Liver (tissue), 8 donors: ENCODE measurements at regions not wholly inside any gene's neighbourhood (a gene's known extent, or its start where the extent isn't known, plus 50 kb on each side); places are given as distances from the start of the nearest gene placed in this dataset.

Experiments
- DNase-seq: peaks from one replicate; pipeline ENCODE4 v3.0.0-alpha.2; 2017; ENCODE audit warnings: low spot score
- H3K27ac ChIP-seq, 2 donors: one replicate each; pipeline ENCODE4 v1.7.0; 2013; ENCODE audit warnings: inconsistent platforms in 2 of 2, low read length in 2 of 2, control low read depth in 1 of 2, low read depth in 1 of 2, mild to moderate bottlenecking in 1 of 2
- H3K27me3 ChIP-seq, 4 donors: one replicate each; pipeline versions ENCODE4 v1.6.1 to v1.7.0; 2013; ENCODE audit warnings: low read length in 3 of 4, inconsistent platforms in 1 of 4, mild to moderate bottlenecking in 1 of 4, moderate library complexity in 1 of 4; ENCODE audit not compliant: control insufficient read depth in 4 of 4, insufficient read depth in 4 of 4
- H3K36me3 ChIP-seq, 4 donors: one replicate each; pipeline versions ENCODE4 v1.6.1 to v1.7.0; 2013; ENCODE audit warnings: low read length in 3 of 4, mild to moderate bottlenecking in 3 of 4, low read depth in 1 of 4, moderate library complexity in 1 of 4; ENCODE audit not compliant: control insufficient read depth in 4 of 4, insufficient read depth in 3 of 4
- H3K4me1 ChIP-seq, 4 donors: one replicate each; pipeline versions ENCODE4 v1.6.1 to v1.7.0; 2013; ENCODE audit warnings: low read length in 3 of 4, mild to moderate bottlenecking in 3 of 4, moderate library complexity in 1 of 4; ENCODE audit not compliant: control insufficient read depth in 4 of 4, insufficient read depth in 4 of 4
- H3K4me3 ChIP-seq, 3 donors: one replicate each; pipeline versions ENCODE4 v1.6.1 to v1.7.0; 2013; ENCODE audit warnings: low read length in 3 of 3, control low read depth in 1 of 3, low read depth in 1 of 3, mild to moderate bottlenecking in 1 of 3
- H3K9ac ChIP-seq, 2 donors: one replicate each; pipeline ENCODE4 v1.7.0; 2013; ENCODE audit warnings: low read length in 2 of 2, mild to moderate bottlenecking in 2 of 2, moderate library complexity in 2 of 2, control low read depth in 1 of 2, low read depth in 1 of 2
- H3K9me3 ChIP-seq, 4 donors: one replicate each; pipeline versions ENCODE4 v1.6.1 to v1.7.0; 2013; ENCODE audit warnings: low read length in 3 of 4; ENCODE audit not compliant: control insufficient read depth in 4 of 4
- ATF3 ChIP-seq: IDR thresholded peaks from 2 replicates; pipeline ENCODE4 v1.6.1; 2016; ENCODE audit warnings: antibody characterized with exemption
- CTCF ChIP-seq: fragments of 150-350 bp; IDR thresholded peaks from 2 replicates; pipeline ENCODE4 v1.5.1; 2017; ENCODE audit warnings: improper control_type of control experiment, low read depth, low read length; ENCODE audit not compliant: missing input control
- EGR1 ChIP-seq, 2 donors: IDR thresholded peaks; 2 replicates each; pipeline ENCODE4 v1.6.1; 2016 to 2018; ENCODE audit warnings: antibody characterized with exemption in 2 of 2, low read depth in 2 of 2
- FOXA2 ChIP-seq: IDR thresholded peaks from 2 replicates; pipeline ENCODE4 v1.6.1; 2016; ENCODE audit warnings: antibody characterized with exemption
- GABPA ChIP-seq, 2 donors: IDR thresholded peaks in 1 of 2; conservative IDR thresholded peaks in 1 of 2; 2 replicates each; pipeline ENCODE4 v1.6.1; 2016; ENCODE audit warnings: antibody characterized with exemption in 2 of 2, mild to moderate bottlenecking in 1 of 2, moderate library complexity in 1 of 2
- HNF4A ChIP-seq, 2 donors: conservative IDR thresholded peaks; 2 replicates each; pipeline ENCODE4 v1.6.1; 2016; ENCODE audit warnings: antibody characterized with exemption in 2 of 2, mild to moderate bottlenecking in 2 of 2
- HNF4G ChIP-seq: IDR thresholded peaks from 2 replicates; pipeline ENCODE4 v1.6.1; 2016; ENCODE audit warnings: antibody characterized with exemption
- JUND ChIP-seq, 2 donors: IDR thresholded peaks; 2 replicates each; pipeline ENCODE4 v1.6.1; 2016; ENCODE audit warnings: antibody characterized with exemption in 2 of 2
- NR2F2 ChIP-seq: IDR thresholded peaks from 2 replicates; pipeline ENCODE4 v1.6.1; 2016; ENCODE audit warnings: antibody characterized with exemption
- RAD21 ChIP-seq, 2 donors: IDR thresholded peaks; 2 replicates each; pipeline ENCODE4 v1.6.1; 2016; ENCODE audit warnings: antibody characterized with exemption in 2 of 2, mild to moderate bottlenecking in 2 of 2
- REST ChIP-seq: IDR thresholded peaks from 2 replicates; pipeline ENCODE4 v1.6.1; 2016; ENCODE audit warnings: antibody characterized with exemption, mild to moderate bottlenecking
- RXRA ChIP-seq, 2 donors: IDR thresholded peaks; 2 replicates each; pipeline ENCODE4 v1.6.1; 2017 to 2018; ENCODE audit warnings: antibody characterized with exemption in 2 of 2, mild to moderate bottlenecking in 1 of 2
- SP1 ChIP-seq: IDR thresholded peaks from 2 replicates; pipeline ENCODE4 v1.6.1; 2018; ENCODE audit warnings: antibody characterized with exemption, mild to moderate bottlenecking
- TAF1 ChIP-seq: conservative IDR thresholded peaks from 2 replicates; pipeline ENCODE4 v1.6.1; 2016; ENCODE audit warnings: antibody characterized with exemption, mild to moderate bottlenecking
- YY1 ChIP-seq: IDR thresholded peaks from 2 replicates; pipeline ENCODE4 v1.6.1; 2016; ENCODE audit warnings: antibody characterized with exemption, mild to moderate bottlenecking
- ZBTB33 ChIP-seq: IDR thresholded peaks from 2 replicates; pipeline ENCODE4 v1.6.1; 2016; ENCODE audit warnings: antibody characterized with exemption
- WGBS: extraction: QIAGEN DNeasy Blood & Tissue Kit; methylation state at CpG from one replicate; pipeline ENCODE4 v1.1.7; 2013; 5-methylcytosine and 5-hydroxymethylcytosine counted together
- donor health status: healthy.
- donor health status: healthy.
- donor health status: healthy.
- donor health status: healthy.
- donor health status: healthy.

- H3K4me1 ChIP-seq: no peaks in the 10 kb centered on the region
- no peak overlapping the region for H3K4me3 ChIP-seq
- no peaks in the 10 kb centered on the region for H3K27me3 ChIP-seq
- 74% methylated on average over 7 of the region's 7 CpGs for WGBS
- TF ChIP-seq SP1: no peak
- no peak for TF ChIP-seq HNF4G
- TF ChIP-seq HNF4A (conservative IDR thresholded peaks at IDR 0.05): no peak
- no peak for TF ChIP-seq YY1
- no peak for TF ChIP-seq CTCF
- TF ChIP-seq NR2F2: no peak
- TF ChIP-seq ATF3: no peak
- TF ChIP-seq RXRA (IDR thresholded peaks at IDR 0.05): no peak
- no peak overlapping the region for H3K9ac ChIP-seq
- peaks cover 0 to 9% (median 6%) of the 10 kb centered on the region in 4 donors for H3K9me3 ChIP-seq
- no peak overlapping the region for H3K27ac ChIP-seq
- no peak for DNase-seq
- no peaks in the 10 kb centered on the region for H3K36me3 ChIP-seq
Measured at GRCh38 chr10:78830976-78831375, 237.8 kb upstream of the ZMIZ1 start.

GRCh38 chr10:78831461-78831860 lies 237.3 kb upstream of the ZMIZ1 start:
- no peaks in the 10 kb centered on the region for H3K27me3 ChIP-seq
- no peaks in the 10 kb centered on the region for H3K36me3 ChIP-seq
- H3K27ac ChIP-seq: no peak overlapping the region
- H3K9ac ChIP-seq: no peak overlapping the region
- 87% methylated on average over 8 of the region's 8 CpGs for WGBS
- TF ChIP-seq CTCF: no peak
- TF ChIP-seq ATF3: no peak
- no peak for TF ChIP-seq GABPA (IDR thresholded peaks at IDR 0.05 in 1 of 2, conservative IDR thresholded peaks at IDR 0.05 in 1 of 2)
- no peak for TF ChIP-seq HNF4A (conservative IDR thresholded peaks at IDR 0.05)
- no peak for TF ChIP-seq FOXA2
- no peak for TF ChIP-seq JUND (IDR thresholded peaks at IDR 0.05)
- TF ChIP-seq RAD21 (IDR thresholded peaks at IDR 0.05): no peak
- TF ChIP-seq NR2F2: no peak
- TF ChIP-seq ZBTB33: no peak
- TF ChIP-seq RXRA (IDR thresholded peaks at IDR 0.05): no peak
- TF ChIP-seq SP1: no peak
- TF ChIP-seq EGR1 (IDR thresholded peaks at IDR 0.05; ENCODE audit: low read depth in 2 of 2): no peak
- TF ChIP-seq TAF1: no peak
- TF ChIP-seq REST: no peak
- TF ChIP-seq YY1: no peak
- no peak for TF ChIP-seq HNF4G
- H3K4me3 ChIP-seq: no peak overlapping the region
- H3K9me3 ChIP-seq: peaks cover 0 to 9% (median 6%) of the 10 kb centered on the region in 4 donors
- DNase-seq: no peak
- H3K4me1 ChIP-seq: no peaks in the 10 kb centered on the region
